ENCODE measurements at regions not wholly inside any gene's neighbourhood (a gene's known extent, or its start where the extent isn't known, plus 50 kb on each side); places are given as distances from the start of the nearest gene placed in this dataset.

DNA sequence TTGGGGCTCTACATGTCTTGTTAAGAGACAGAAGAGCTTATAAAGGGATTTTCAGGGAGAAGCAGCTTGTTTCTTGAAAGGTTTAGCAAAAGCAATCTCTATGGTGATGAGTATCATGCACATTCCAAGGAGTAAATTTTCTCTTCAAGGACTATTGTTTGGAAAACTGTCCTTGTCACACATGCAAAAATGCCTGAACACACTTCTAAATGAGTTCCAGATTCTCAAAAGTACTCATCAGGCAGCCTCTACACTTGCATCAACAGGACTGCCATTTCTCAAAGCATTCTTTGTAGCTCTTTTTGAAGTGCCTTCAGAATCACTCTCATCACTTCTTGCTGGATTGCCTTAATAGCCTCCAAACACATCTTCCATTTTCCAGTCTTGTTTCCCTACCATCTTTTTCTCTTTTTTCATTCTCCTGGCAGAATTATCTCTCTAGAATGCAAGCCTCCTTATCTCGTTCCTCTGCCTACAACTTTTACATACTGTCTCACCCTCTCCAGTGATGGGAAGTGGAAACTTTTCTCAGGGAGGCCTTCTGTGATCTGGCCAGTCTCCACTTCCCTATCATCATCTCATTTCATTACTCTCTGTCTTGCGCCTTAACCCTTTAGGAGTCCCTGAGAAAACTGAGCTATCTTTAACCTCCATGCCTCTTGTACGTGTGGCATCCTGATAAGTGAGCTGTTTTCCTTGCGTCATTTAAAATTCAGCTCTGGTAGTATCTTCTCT, 631.5 kb upstream of the TLE4 start:
- TF ChIP-seq CTCF (conservative IDR thresholded peaks at IDR 0.05) (no peak), ZFX (IDR thresholded peaks at IDR 0.05) (no peak)
